ENCODE measurements at regions not wholly inside any gene's neighbourhood (a gene's known extent, or its start where the extent isn't known, plus 50 kb on each side); places are given as distances from the start of the nearest gene placed in this dataset.

DNA sequence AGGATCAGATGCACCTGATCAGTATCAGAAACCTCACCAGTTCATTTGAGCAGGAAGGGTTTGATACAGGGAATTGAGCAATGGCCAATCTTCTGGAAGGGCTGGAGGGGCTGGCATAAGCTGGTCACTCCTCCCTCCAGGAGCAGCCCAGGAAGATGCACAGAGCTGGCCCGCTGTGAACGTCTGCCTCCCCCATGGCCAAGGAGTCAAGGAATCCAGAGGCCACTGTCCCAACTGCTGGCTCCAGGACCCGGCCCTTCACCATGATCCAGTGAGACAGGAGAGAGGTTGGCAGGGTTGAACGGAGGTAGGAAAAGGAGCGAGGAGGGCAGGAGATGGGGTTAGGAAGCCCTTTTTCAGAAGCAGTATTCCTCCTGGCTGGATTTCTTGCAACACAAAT is 113.9 kb upstream of the CST7 start (continued):
- no peak for TF ChIP-seq RBM17 (IDR thresholded peaks at IDR 0.05; ENCODE audit: borderline replicate concordance, low read depth, low read length)
- no peak for TF ChIP-seq KDM2B (CRISPR knock-in tag; IDR thresholded peaks at IDR 0.05)
- TF ChIP-seq, protein P1, sequence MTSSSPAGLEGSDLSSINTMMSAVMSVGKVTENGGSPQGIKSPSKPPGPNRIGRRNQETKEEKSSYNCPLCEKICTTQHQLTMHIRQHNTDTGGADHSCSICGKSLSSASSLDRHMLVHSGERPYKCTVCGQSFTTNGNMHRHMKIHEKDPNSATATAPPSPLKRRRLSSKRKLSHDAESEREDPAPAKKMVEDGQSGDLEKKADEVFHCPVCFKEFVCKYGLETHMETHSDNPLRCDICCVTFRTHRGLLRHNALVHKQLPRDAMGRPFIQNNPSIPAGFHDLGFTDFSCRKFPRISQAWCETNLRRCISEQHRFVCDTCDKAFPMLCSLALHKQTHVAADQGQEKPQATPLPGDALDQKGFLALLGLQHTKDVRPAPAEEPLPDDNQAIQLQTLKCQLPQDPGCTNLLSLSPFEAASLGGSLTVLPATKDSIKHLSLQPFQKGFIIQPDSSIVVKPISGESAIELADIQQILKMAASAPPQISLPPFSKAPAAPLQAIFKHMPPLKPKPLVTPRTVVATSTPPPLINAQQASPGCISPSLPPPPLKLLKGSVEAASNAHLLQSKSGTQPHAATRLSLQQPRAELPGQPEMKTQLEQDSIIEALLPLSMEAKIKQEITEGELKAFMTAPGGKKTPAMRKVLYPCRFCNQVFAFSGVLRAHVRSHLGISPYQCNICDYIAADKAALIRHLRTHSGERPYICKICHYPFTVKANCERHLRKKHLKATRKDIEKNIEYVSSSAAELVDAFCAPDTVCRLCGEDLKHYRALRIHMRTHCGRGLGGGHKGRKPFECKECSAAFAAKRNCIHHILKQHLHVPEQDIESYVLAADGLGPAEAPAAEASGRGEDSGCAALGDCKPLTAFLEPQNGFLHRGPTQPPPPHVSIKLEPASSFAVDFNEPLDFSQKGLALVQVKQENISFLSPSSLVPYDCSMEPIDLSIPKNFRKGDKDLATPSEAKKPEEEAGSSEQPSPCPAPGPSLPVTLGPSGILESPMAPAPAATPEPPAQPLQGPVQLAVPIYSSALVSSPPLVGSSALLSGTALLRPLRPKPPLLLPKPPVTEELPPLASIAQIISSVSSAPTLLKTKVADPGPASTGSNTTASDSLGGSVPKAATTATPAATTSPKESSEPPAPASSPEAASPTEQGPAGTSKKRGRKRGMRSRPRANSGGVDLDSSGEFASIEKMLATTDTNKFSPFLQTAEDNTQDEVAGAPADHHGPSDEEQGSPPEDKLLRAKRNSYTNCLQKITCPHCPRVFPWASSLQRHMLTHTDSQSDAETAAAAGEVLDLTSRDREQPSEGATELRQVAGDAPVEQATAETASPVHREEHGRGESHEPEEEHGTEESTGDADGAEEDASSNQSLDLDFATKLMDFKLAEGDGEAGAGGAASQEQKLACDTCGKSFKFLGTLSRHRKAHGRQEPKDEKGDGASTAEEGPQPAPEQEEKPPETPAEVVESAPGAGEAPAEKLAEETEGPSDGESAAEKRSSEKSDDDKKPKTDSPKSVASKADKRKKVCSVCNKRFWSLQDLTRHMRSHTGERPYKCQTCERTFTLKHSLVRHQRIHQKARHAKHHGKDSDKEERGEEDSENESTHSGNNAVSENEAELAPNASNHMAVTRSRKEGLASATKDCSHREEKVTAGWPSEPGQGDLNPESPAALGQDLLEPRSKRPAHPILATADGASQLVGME (CRISPR knock-in tag; IDR thresholded peaks at IDR 0.05) = no peak
- TF ChIP-seq ZNF263 (CRISPR knock-in tag; IDR thresholded peaks at IDR 0.05; ENCODE audit: borderline replicate concordance) = no peak
- TF ChIP-seq POLR2AphosphoS2 (IDR thresholded peaks at IDR 0.05; ENCODE audit: low read length) = no peak

DNA sequence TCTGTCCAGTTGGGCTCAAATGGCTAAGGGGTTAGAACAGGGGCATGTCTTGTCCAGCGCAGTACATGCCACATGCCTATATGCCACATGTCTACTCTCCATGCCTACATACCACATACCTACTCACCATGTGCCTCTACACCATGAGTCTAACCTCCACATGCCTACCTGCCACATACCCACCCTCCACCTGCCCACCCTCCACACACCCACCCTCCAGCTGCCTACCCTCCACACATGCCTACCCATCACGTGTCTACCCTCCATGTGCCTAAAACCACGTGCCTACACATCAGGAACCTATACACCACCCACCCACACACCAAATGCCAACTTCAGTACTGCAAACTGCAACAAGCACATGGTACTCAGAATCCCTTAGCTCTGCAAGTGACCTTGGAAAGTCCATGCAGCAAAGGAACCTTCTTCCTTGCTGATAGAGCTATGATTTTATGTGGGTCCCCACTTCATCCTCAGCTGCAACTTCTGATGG is 113.0 kb upstream of the CST7 start:
- intact Hi-C loops (cut with micrococcal nuclease) = no loop called here
- ATAC-seq (no peak), FAIRE-seq (no peak), DNase-seq (ENCODE audit: extremely low read depth in 1 of 4, low spot score in 3 of 4) (no peak)
- POLR2A ChIA-PET = no interaction called here
- CTCF ChIA-PET (ENCODE audit: low intra/inter-chr PET ratio) = no interaction called here
- H3K4me3 ChIP-seq = no peak overlapping the region
- H3K27ac ChIP-seq (ENCODE audit: extremely low read depth, low read depth, low read length) = no peak overlapping the region
- H4K20me1 ChIP-seq (replicated peaks; ENCODE audit: control insufficient read depth, insufficient read depth, low read length) = no peaks in the 10 kb centered on the region
- H3K9me3 ChIP-seq (replicated peaks; ENCODE audit: control insufficient read depth, insufficient read depth, low read depth, low read length) = no peaks in the 10 kb centered on the region
- no peaks in the 10 kb centered on the region for H3K36me3 ChIP-seq (ENCODE audit: control insufficient read depth, insufficient read depth, low read length)
- H3K4me1 ChIP-seq (replicated peaks in 1 of 2; ENCODE audit: control insufficient read depth in 2 of 2, insufficient read depth in 2 of 2, low read length in 2 of 2) = no peaks in the 10 kb centered on the region
- H3K4me2 ChIP-seq (ENCODE audit: insufficient read depth, low read length) = no peak overlapping the region
- WGBS (ENCODE audit: insufficient coverage, low coverage, missing lambda C conversion rate) = 0% methylated on average over 3 of the region's 3 CpGs
- no peak overlapping the region for H2AFZ ChIP-seq (ENCODE audit: low read depth, low read length)
- in situ Hi-C loops (cut with MboI) = no loop called here
- H3K79me2 ChIP-seq (ENCODE audit: control insufficient read depth, insufficient read depth, low read length) = no peaks in the 10 kb centered on the region
- H3K9me1 ChIP-seq (ENCODE audit: control insufficient read depth, insufficient read depth, low read length) = no peaks in the 10 kb centered on the region
- no peak overlapping the region for H3K9ac ChIP-seq (ENCODE audit: insufficient read depth in 1 of 2, low read depth in 2 of 2, low read length in 2 of 2)
- no peaks in the 10 kb centered on the region; a peak in 1 of 5 replicates for H3K27me3 ChIP-seq (ENCODE audit: control insufficient read depth in 2 of 2, insufficient read depth in 2 of 2, low read length in 2 of 2)
- no TSS peak for BruUV-seq (replicated peaks)
- no peak for TF ChIP-seq ZNF41 (CRISPR knock-in tag; conservative IDR thresholded peaks at IDR 0.05)
- no peak for TF ChIP-seq ZSCAN32 (CRISPR knock-in tag; IDR thresholded peaks at IDR 0.05)
- no peak for TF ChIP-seq EWSR1 (IDR thresholded peaks at IDR 0.05; ENCODE audit: borderline replicate concordance, low read depth, partially characterized antibody)
- TF ChIP-seq CBX5 (IDR thresholded peaks at IDR 0.05; ENCODE audit: borderline replicate concordance, low read depth) = no peak
- TF ChIP-seq MEIS2 (IDR thresholded peaks at IDR 0.05; ENCODE audit: partially characterized antibody) = no peak
- TF ChIP-seq ZNF175 (CRISPR knock-in tag; IDR thresholded peaks at IDR 0.05; ENCODE audit: low read depth) = no peak
- TF ChIP-seq KDM2B (CRISPR knock-in tag; IDR thresholded peaks at IDR 0.05) = no peak
- TF ChIP-seq, protein P2, sequence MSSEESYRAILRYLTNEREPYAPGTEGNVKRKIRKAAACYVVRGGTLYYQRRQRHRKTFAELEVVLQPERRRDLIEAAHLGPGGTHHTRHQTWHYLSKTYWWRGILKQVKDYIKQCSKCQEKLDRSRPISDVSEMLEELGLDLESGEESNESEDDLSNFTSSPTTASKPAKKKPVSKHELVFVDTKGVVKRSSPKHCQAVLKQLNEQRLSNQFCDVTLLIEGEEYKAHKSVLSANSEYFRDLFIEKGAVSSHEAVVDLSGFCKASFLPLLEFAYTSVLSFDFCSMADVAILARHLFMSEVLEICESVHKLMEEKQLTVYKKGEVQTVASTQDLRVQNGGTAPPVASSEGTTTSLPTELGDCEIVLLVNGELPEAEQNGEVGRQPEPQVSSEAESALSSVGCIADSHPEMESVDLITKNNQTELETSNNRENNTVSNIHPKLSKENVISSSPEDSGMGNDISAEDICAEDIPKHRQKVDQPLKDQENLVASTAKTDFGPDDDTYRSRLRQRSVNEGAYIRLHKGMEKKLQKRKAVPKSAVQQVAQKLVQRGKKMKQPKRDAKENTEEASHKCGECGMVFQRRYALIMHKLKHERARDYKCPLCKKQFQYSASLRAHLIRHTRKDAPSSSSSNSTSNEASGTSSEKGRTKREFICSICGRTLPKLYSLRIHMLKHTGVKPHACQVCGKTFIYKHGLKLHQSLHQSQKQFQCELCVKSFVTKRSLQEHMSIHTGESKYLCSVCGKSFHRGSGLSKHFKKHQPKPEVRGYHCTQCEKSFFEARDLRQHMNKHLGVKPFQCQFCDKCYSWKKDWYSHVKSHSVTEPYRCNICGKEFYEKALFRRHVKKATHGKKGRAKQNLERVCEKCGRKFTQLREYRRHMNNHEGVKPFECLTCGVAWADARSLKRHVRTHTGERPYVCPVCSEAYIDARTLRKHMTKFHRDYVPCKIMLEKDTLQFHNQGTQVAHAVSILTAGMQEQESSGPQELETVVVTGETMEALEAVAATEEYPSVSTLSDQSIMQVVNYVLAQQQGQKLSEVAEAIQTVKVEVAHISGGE (CRISPR knock-in tag; IDR thresholded peaks at IDR 0.05) = no peak
